ENCODE measurements at regions not wholly inside any gene's neighbourhood (a gene's known extent, or its start where the extent isn't known, plus 50 kb on each side); places are given as distances from the start of the nearest gene placed in this dataset.
"Not testable (repeated sequence)": the region's sequence is repeated elsewhere in the genome, so short reads cannot be mapped to it uniquely, and the experiment has no call there.

DNA sequence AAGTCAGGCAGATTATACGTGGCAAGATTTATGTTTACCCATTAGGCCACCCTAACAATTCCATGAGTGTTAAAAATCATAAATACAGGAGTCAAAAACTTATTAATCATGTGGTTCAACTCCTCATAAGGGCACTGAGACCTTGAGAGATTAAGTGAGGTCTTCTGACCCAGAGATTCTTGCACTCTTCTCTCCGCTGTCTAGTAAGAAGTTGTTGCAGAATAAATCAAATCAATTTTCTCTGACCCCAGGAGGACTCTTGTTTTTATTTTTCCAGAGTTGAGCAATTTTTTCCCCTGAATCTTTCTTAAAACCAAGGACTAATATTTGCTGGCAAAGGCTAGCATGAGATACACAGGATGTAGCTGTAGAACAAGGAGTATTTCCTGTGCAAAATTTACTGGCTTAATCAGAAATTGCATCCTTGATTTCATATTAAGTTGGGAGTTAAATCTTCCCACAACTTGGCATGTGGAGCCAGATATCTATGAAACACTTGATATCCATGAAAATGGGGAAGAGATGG lies 90.9 kb upstream of the PTHLH start:
- no peak for DNase-seq

DNA sequence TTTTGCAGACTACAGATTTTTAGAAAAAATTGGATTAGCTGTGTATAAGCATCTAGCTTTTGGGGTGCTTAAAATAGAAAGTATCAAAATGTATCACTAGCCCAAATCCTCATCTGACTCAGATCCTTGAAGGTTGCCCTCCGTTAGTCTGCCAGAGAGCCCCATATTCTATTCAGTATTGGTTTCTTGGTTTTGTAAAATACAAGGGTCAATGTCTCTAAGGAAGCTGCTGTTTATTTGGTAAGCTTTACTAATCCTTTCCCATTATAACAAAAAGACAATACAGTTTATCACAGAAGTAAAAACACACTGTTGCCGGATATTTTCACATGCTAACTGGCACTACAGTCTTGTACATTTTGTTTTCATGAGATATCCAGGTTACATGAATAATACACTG lies 92.8 kb upstream of the PTHLH start:
- no peak for DNase-seq

DNA sequence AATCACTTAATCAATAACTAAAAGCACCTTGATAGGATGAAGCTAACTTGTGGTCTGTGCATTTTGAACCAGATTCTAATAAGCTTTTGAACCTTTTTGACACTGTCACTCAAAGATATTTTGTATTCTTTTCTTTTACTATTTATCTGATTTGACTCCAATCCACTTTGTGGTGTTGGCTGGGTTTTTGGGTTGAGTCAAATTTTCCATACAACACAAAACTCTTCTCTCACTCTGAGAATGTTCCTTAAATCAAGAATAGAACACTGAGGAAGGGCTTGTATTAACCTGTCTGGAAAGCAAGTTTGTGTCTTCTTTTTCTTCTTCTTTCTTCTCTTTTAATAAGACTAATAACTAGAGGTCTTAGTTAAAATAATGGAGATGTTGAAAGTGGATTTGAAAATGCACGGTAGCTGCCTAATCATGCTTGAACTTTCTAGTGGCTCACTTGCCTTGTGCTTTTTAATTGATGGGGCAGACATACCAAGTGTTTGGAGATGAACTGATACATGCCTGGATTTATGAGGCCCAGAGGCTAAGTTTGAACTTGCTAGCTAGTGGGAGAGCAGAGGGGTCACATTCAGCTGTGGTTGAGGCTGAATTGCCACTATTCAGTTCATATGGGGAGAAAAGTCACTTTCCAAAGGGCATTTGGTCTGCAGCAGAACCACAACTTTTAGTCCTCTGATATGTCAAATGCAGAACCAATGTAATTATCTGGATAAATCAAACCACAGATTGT lies 93.5 kb upstream of the PTHLH start:
- no peak for DNase-seq

DNA sequence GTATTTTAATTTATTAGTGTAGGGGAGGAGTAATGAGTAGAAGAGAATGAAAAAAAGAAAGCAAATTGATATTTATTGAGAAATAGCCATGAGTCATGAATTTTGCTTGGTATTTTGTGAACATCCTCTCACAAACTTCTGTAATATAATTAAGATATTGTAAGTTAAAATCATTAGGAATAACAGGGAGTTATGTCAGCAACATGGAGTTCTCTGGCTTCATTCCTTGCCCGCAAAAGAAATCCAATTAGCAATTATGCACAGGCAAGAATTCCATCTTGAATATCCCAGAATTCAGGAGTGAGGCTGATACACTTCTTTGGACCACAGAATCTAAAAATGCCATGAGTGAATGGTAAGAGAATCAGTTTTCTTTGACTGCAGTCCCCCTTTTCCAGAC lies 94.3 kb upstream of the PTHLH start:
- DNase-seq = no peak

DNA sequence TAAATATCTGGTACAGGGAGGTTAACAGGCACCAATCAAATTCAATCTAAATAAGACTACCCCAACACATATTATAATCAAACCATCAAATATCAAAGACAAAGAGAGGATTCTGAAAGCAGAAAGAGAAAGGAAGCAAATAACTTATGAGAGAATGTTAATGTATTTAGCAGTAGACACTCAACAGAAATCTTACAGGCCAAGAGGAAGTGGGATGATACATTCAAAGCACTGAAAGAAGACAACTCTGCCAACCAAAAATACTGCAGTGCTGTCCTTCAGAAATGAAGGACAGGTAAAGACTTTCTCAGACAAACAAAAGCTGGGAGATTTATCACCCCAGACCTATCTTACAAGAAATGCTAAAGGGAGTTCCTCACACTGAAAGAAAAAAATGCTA lies 95.9 kb upstream of the PTHLH start:
- no peak for DNase-seq

DNA sequence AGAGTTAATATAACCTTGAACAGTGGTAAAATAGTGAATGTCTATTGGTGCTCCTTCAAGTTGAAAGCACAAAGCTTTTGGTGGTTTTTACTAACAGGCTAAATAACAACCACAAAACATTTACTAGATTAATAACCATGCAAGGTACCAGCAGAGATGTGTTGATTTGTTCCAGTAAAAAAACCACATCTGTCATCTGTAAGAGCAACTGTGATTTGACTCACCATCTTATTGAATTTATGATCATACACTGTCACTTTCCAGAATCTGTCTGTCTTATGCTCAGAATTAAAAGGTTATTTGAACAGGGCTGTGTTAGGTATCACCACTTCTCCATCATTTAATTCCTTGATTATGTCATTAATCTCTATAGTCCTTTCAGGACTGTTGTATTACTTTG lies 107.0 kb upstream of the PTHLH start:
- no peak for DNase-seq

DNA sequence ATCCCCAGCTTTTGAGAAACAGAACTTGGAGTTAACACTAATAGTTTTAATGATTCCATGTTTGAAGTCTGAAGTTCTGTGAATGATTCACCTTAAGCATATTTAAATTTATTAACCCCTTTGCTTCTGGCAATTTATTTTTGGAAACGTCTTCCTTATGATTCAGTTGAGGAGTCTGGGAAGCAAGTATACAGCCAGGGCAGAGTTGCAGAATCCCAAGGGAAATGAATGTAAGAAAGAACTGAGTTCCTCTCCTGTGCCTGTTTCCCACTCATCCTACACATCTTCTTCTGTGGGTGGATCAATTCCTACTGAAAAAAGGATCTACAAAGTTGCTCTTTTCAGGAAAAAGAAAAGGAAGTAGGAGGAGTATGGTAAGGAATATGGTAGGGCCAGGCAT lies 108.2 kb upstream of the CCDC91 start:
- DNase-seq = no peak

DNA sequence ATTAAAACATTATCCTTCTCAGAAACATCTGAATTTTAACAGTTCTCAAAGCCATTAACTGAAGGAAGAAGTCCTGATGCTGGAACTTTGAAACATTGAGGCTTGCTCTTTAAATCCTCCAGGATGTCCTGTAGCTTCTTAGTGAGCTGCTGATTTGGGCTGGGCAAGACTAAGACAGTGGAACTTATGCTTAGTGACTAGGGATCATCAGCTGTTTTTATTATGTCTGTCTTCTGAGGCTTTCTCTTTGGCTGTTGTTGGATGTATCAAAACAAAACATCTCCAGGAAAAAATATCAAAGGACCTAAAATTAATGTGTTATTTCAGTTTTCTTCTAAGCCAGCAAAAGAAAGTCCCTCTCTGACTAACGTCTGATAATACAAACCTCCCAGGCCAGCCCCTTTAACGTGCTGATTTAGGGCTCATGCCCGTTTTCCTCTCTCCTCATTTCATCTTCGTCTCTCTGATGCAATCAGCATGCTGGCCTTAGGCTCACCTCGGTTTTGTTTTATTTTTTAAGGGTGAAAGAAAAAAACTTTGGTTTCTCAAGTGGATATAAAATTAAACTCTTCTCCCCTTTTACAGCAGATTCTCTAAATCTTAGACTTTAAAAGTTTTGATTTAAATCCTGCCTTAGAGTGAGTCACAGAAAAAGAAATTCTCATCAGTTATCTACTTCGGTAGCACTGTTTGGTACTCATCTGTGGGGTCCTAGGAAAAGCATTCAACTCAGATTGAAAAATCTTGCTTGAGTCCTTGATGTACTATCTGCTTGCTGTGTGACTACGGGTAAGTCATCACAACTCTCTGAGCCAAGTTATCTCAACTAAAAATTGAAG lies 106.2 kb upstream of the CCDC91 start:
- DNase-seq = no peak

DNA sequence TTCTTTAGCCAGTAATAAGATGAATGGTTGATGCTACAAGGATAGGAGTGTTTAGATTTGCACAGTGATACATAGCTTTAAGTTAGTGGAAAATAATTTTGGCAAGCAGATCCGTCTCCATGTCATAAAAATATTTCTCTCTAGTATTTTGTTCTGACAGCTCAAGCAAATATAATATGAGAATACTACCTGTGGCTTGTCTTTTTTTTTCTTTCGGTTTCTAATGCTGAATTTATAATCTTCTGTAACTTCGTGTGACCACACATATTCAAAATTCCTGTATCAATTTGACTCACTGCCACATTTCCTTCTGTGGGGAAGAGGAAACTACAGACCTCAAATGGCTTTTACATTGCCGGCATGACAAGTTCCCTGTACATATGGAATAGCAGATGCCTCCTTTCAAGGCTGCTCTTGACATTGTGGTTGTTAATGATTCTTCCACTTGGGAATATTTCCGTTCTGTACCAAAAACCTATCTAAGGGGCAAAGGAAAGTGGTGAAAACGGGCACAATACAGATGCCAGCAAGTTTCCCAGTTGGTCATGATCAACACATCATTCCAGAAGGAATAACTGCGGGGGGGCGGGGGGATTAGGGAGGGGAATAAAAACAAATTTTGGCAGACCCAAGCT lies 103.6 kb upstream of the CCDC91 start:
- DNase-seq = no peak

DNA sequence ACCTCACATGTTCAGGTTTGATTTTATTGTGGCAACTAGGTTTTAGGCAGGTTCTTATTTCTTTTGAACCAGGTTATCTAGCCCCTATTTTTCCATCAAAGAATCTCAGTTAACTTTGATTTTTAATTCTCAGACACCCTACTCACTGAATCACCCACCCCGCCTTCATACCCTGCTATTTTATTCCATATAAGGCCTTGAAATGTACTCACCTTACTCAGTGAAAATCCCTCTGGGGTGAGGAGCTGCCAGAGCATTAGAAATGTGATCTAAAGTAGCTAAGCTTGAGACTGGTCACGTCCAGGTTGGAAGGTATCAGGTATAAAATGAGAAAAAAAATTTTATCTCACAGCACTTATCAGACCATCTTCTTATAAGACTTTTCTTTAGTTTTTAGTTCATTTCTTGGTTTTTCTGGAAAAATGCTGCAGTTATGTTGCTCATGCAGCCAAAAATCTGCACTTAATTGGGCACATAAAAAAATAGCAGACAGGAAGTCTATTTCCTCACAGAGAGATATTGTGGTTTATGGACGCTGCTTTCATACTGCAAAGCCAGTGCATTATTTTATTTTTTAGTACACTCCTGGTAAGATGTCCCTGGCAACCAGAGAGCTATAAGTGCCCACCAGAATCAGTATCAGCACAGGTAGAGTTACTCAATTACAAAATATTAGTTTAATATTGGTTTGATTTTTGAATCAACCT lies 101.5 kb upstream of the CCDC91 start:
- DNase-seq = no peak

DNA sequence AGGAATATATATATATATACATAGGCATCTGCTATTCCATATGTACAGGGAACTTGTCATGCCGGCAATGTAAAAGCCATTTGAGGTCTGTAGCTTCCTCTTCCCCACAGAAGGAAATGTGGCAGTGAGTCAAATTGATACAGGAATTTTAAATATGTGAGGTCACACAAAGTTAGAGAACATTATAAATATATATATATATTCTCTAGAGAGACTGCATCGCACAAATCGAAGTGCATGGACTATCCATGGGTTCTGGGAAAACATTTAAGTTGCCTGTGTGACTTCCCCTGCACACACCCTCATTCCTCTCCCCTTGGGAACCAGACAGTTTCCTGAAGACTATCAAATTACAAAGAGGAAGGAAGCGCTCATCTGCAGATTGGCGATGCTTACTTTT lies 100.9 kb upstream of the CCDC91 start:
- DNase-seq = no peak

DNA sequence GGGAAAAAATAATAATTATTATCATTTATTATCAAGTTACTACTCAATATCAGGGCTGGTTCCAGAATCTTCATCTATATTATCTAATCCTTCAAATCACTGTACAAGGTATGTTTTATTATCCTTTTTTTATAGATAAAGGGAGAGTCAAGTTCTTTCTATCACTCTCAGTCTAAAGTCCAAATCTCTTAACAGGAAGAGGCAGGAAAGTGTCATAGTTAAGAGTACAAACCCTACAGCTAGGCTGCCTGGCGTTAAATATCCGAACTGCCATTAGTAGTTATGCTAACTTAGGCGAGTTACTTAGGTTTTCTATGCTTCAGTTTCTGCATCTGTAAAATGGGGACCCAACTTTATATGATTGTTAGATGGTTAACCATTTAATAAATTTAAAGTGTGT lies 99.4 kb upstream of the CCDC91 start:
- DNase-seq = no peak

DNA sequence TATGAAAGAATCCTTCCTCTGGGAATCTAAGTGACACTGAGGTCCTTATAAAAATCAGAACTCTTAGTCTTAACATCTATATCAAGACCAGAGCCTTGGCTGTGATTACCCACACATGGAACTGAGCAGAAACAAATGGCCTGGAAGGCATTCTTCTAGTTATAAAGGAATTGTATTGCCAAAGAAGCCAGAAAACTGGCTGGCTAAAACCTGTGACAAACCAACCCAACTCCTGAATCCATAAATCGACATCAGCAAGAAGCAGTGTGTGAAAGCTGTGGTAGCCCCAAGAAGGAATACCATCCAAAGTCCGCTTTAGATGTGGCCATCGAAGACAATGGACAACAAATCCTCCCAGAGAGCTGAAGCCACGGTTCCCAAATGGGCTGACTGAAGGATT lies 97.9 kb upstream of the CCDC91 start:
- no peak for DNase-seq

DNA sequence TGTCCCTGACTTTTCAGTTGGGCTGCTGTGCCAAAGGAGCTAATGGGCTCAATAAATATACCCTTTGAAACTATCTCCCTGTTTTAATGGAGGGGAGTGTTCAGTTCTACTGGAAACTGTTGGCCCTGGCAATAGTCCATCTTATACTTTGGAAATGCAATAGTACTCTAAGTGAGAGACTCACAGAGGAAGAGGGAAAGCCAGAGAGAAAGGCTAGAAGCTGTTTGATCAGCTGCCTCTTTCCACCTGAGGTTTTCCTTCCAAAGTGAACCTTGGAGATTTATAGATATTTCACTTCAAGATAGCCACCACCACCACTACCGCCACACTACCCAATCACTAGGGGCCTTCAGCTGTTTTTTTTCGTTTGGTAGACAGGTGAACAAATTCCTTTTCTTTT lies 93.6 kb upstream of the CCDC91 start:
- no peak for DNase-seq

DNA sequence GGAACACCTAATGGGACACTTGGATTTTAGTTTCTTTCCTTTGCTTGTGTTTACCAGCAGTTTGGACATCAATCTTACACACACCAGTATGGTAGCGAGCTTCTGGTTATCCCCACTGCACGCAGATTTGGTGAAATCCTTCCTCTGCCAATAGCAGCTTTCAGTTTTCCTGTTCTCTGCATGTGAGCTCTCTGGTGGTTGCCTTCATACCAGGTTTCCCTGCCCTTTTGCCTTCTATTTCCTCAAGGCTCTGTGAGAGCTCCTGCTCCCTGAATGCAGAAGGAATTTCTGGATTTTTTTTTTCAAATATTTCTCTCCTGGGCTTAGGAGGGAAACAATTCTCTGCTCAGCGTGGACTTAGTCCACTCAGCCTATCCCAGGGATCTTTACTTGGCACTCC lies 93.0 kb upstream of the CCDC91 start:
- no peak for DNase-seq

DNA sequence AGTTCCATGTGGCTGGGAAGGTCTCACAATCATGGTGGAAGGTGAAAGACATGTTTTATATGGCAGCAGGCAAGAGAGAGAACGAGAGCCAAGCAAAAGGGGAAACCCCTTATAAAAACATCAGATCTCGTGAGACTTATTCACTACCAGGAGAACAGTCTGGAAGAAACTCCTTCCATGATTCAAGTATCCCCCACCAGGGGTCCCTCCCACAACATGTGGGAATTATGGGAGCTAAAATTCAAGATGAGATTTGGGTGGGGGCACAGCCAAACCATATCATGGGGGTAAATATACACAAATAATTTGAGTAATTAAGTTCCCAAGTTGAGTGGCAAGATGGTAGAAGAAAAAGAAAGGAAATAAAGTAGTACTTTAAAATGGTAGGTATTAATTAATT lies 91.0 kb upstream of the CCDC91 start:
- not testable (repeated sequence) for DNase-seq

DNA sequence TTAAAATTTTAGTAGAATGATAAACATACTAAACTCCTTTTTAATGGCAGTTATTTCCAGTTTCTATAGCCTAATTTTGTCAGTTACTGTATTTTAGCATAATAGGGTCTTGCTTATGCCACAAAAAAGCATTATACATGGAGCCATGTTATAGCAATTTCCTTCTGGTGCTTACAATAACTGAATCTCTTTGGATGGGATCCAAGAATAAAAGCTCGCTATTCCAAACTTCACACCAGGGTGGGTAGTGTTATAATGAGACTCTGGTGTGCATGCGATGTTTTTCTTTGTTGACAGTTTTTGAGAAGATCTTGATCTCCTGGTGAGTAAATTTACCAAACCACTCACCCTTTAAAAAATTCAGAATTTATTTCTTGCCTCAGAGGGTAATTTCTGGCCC lies 90.4 kb upstream of the CCDC91 start:
- no peak for DNase-seq

DNA sequence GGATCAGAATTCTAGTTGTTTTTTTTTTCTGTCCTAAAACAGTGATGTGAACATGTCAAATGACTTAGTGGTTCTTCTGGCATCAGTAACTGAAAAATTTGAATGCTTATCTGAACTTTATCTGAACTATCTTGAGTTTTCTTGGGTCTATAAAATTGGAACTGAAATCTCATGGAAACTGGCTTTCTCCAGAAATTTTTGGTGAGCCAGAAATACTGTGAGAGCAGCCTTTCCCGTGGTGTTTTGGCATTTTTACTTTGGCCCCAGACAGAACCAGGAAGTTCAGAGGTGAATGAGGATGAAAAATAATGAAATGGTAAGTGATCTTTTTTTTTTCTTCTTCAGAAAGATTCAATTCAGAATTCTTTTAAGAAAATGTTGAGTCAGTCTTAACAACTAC lies 89.5 kb upstream of the CCDC91 start:
- DNase-seq = no peak

DNA sequence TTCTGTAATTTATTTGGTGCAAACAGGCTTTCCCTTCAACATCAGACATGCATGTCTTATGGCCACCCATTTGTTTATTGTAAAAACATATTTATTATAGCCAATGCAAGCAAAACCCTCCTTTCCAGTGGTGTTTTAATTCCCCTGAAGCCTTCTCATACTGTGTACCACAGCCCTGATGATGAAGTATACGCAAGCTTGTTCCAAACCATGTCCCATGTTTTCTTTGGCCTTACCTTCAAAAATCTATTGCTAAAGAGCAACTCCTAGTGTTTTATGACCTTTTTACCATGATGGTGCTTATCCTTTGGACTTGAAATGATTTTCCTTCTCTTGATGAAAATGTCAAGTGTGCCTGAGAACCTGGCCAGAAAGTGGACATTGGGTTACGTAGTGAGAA lies 85.9 kb upstream of the CCDC91 start:
- no peak for DNase-seq

DNA sequence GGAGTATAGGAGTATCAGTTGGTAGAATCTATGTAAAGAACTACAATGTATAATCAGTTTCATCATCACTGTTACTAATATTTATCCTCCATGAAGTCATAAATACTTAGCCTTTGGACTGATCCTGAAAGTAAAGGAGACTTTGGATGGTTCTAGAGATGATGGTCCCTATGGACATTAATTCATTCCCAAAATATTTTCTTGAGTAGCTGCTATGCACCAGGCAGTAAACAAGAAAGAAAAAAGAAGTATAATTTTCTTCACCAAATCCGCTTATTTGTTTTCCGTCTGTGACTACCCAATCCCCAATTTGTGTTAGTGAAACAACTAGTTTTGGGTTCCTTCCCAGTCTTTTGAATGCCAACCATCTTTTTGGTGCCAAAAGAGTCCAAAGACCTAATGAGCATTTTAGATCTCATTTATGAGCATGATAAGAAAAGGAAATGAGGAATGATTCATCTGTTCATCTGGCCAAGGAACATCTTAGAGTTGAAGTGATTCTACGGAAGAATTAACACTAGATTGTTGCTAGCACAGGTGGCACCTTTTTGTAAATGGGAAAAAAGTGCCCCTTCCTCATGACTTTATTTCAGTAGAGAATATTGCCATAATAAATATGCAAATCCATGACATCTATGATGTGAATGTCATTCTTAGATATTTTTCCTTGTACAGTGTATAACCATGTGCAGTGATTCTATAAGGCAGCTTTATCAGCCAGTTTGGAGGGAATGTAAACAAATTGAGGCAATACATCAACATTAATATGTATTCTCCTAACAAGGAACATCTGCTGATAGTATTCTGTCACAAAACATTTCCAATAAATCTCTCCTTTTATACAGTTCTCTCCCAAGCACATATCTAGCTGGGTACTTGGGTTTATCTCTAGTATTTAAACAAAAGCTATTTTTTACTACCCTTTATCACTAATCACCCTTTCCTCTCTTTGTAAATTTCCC lies 85.1 kb upstream of the CCDC91 start:
- no peak for DNase-seq

DNA sequence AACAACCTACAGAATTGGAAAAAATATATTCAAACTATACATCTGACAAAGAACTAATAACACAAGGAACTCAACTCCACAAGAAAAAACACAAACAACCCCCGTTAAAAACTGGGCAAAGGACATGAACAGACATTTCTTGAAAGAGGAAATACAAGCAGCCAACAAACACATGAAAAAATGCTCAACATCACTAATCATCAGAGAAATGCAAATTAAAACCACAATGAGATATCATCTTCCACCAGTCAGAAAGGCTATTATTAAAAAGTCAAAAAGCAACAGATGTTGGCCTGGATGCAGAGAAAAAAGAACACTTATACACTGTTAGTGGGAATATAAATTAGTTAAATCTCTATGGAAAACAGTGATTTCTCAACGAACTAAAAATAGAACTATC lies 82.6 kb upstream of the CCDC91 start:
- DNase-seq = no peak

DNA sequence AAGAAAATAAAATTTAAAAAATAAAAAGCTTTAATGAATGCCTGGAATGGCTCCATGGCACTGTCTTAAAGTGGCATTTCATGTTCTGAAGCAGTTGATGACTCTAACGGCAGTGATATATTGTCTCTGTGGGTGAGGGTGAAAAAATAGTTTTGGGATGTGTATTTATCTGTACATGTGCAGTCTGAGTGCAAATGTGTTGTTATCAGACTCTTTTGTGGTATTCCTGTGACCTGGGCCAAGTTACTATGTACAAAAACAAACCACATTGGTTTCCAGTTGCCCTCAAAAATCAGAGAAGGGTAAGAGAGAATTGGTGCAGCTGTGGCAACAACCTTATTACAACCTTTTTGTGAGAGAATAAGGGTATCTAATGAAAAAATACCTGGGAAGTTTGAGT lies 81.7 kb upstream of the CCDC91 start:
- peak; percentile 10 for DNase-seq

Data from CD4-positive, alpha-beta T cell treated with Interleukin-4 for 4 hours (primary cell).